ENCODE measurements at regions not wholly inside any gene's neighbourhood (a gene's known extent, or its start where the extent isn't known, plus 50 kb on each side); places are given as distances from the start of the nearest gene placed in this dataset.

- Histone ChIP-seq H3K27ac (no peak overlapping the region), H3K9me3 (ENCODE audit: low read depth) (no peaks in the 10 kb centered on the region), H3K79me2 (no peaks in the 10 kb centered on the region), H4K20me1 (ENCODE audit: insufficient read depth, poor library complexity, severe bottlenecking) (no peaks in the 10 kb centered on the region), H3K4me2 (no peak overlapping the region), H3K27me3 (no peaks in the 10 kb centered on the region), H3K9me2 (replicated peaks; ENCODE audit: insufficient read depth) (no peaks in the 10 kb centered on the region), H2AFZ (no peak overlapping the region), H3K4me3 (no peak overlapping the region), H3K36me3 (replicated peaks; ENCODE audit: insufficient read depth, low read depth) (no peaks in the 10 kb centered on the region), H3K4me1 (ENCODE audit: insufficient read depth) (no peaks in the 10 kb centered on the region)
- 86% methylated on average over 7 of the region's 7 CpGs for WGBS (ENCODE audit: low lambda C conversion rate, missing lambda C conversion rate)
- no peak for DNase-seq (ENCODE audit: low spot score)
- no peak for TF ChIP-seq EZH2phosphoT487 (IDR thresholded peaks at IDR 0.05; ENCODE audit: low read depth, severe bottlenecking, unreplicated experiment)
- no peak for TF ChIP-seq EZH2 (IDR thresholded peaks at IDR 0.05; ENCODE audit: borderline replicate concordance)
- TF ChIP-seq CTCF (IDR thresholded peaks at IDR 0.05; ENCODE audit: poor library complexity), result no peak
Measured at GRCh38 chr2:2839393-2839781, 508.3 kb upstream of the MYT1L start.

GRCh38 chr2:2838548-2838845, 507.4 kb upstream of the MYT1L start:
- Histone ChIP-seq H4K20me1 (ENCODE audit: insufficient read depth, poor library complexity, severe bottlenecking) (no peaks in the 10 kb centered on the region), H3K4me2 (no peak overlapping the region), H3K79me2 (no peaks in the 10 kb centered on the region), H3K27ac (no peak overlapping the region), H3K9me2 (replicated peaks; ENCODE audit: insufficient read depth) (no peaks in the 10 kb centered on the region), H3K4me1 (ENCODE audit: insufficient read depth) (no peaks in the 10 kb centered on the region), H3K36me3 (replicated peaks; ENCODE audit: insufficient read depth, low read depth) (no peaks in the 10 kb centered on the region), H3K27me3 (no peaks in the 10 kb centered on the region), H2AFZ (no peak overlapping the region), H3K9me3 (ENCODE audit: low read depth) (no peaks in the 10 kb centered on the region), H3K4me3 (no peak overlapping the region)
- no peak for TF ChIP-seq EZH2phosphoT487 (IDR thresholded peaks at IDR 0.05; ENCODE audit: low read depth, severe bottlenecking, unreplicated experiment)
- TF ChIP-seq CTCF (IDR thresholded peaks at IDR 0.05; ENCODE audit: poor library complexity), result no peak
- no peak for TF ChIP-seq EZH2 (IDR thresholded peaks at IDR 0.05; ENCODE audit: borderline replicate concordance)
- WGBS (ENCODE audit: low lambda C conversion rate, missing lambda C conversion rate), result 86% methylated on average over 3 of the region's 3 CpGs
- no peak for DNase-seq (ENCODE audit: low spot score)

- Histone ChIP-seq H3K27ac (no peak overlapping the region), H3K9me2 (replicated peaks; ENCODE audit: insufficient read depth) (no peaks in the 10 kb centered on the region), H3K27me3 (no peaks in the 10 kb centered on the region), H3K79me2 (no peaks in the 10 kb centered on the region), H3K4me3 (no peak overlapping the region), H2AFZ (no peak overlapping the region), H3K9me3 (ENCODE audit: low read depth) (no peaks in the 10 kb centered on the region), H3K4me2 (no peak overlapping the region), H3K4me1 (ENCODE audit: insufficient read depth) (no peaks in the 10 kb centered on the region), H3K36me3 (replicated peaks; ENCODE audit: insufficient read depth, low read depth) (no peaks in the 10 kb centered on the region), H4K20me1 (ENCODE audit: insufficient read depth, poor library complexity, severe bottlenecking) (no peaks in the 10 kb centered on the region)
- WGBS (ENCODE audit: low lambda C conversion rate, missing lambda C conversion rate), result 78% methylated on average over 15 of the region's 15 CpGs
- TF ChIP-seq CTCF (IDR thresholded peaks at IDR 0.05; ENCODE audit: poor library complexity) (no peak), EZH2phosphoT487 (IDR thresholded peaks at IDR 0.05; ENCODE audit: low read depth, severe bottlenecking, unreplicated experiment) (no peak), EZH2 (IDR thresholded peaks at IDR 0.05; ENCODE audit: borderline replicate concordance) (no peak)
- DNase-seq (ENCODE audit: low spot score), result no peak
Measured at GRCh38 chr2:2837746-2838547, 506.9 kb upstream of the MYT1L start.
